ENCODE measurements at regions not wholly inside any gene's neighbourhood (a gene's known extent, or its start where the extent isn't known, plus 50 kb on each side); places are given as distances from the start of the nearest gene placed in this dataset.

DNA sequence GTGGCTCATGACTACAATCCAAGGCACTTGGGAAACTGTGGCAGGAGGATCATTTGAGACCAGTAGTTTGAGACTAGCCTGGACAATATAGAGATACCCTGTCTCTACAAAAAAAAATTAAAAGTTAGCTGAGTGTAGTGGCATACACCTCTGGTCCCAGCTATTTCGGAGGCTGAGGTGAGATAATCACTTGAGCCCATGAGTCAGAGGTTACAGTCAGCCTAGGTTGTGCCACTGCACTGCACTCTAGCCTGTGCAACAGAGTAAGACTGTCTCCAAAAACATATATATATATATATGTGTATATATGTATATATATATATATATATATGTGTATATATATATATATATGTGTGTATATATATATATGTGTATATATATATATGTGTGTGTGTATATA is 890.8 kb downstream of the NLGN4Y start:
- TF ChIP-seq, protein P1, sequence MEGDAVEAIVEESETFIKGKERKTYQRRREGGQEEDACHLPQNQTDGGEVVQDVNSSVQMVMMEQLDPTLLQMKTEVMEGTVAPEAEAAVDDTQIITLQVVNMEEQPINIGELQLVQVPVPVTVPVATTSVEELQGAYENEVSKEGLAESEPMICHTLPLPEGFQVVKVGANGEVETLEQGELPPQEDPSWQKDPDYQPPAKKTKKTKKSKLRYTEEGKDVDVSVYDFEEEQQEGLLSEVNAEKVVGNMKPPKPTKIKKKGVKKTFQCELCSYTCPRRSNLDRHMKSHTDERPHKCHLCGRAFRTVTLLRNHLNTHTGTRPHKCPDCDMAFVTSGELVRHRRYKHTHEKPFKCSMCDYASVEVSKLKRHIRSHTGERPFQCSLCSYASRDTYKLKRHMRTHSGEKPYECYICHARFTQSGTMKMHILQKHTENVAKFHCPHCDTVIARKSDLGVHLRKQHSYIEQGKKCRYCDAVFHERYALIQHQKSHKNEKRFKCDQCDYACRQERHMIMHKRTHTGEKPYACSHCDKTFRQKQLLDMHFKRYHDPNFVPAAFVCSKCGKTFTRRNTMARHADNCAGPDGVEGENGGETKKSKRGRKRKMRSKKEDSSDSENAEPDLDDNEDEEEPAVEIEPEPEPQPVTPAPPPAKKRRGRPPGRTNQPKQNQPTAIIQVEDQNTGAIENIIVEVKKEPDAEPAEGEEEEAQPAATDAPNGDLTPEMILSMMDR (IDR thresholded peaks at IDR 0.05; ENCODE audit: low read depth, low read length) = no peak
- no peak for TF ChIP-seq EZH2phosphoT487 (IDR thresholded peaks at IDR 0.05; ENCODE audit: low read depth)
- no peaks in the 10 kb centered on the region for H3K4me1 ChIP-seq (ENCODE audit: low read length)
- no peak overlapping the region for H3K4me3 ChIP-seq (ENCODE audit: low read length)
- H3K4me2 ChIP-seq (ENCODE audit: low read length) = no peak overlapping the region
- H3K36me3 ChIP-seq (replicated peaks; ENCODE audit: low read depth, low read length) = no peaks in the 10 kb centered on the region
- no peak overlapping the region for H3K27ac ChIP-seq (ENCODE audit: low read length)
- no peaks in the 10 kb centered on the region for H3K27me3 ChIP-seq (ENCODE audit: low read depth, low read length)
- no peaks in the 10 kb centered on the region for H3K9me3 ChIP-seq (ENCODE audit: insufficient read depth, low read length)
- H3K79me2 ChIP-seq (ENCODE audit: low read length) = no peaks in the 10 kb centered on the region
- no peaks in the 10 kb centered on the region for H4K20me1 ChIP-seq (ENCODE audit: insufficient read depth, low read length)
- no peak overlapping the region for H3K9ac ChIP-seq (ENCODE audit: low read length)
- H2AFZ ChIP-seq (ENCODE audit: low read depth, low read length) = no peak overlapping the region

GRCh38 chrY:15418613-15419012 is 894.3 kb downstream of the NLGN4Y start:
- Histone ChIP-seq H3K9ac (ENCODE audit: low read length) (no peak overlapping the region), H3K27me3 (ENCODE audit: low read depth, low read length) (no peaks in the 10 kb centered on the region), H2AFZ (ENCODE audit: low read depth, low read length) (no peak overlapping the region), H3K4me3 (ENCODE audit: low read length) (no peak overlapping the region), H3K27ac (ENCODE audit: low read length) (no peak overlapping the region), H4K20me1 (ENCODE audit: insufficient read depth, low read length) (no peaks in the 10 kb centered on the region), H3K4me2 (ENCODE audit: low read length) (no peak overlapping the region), H3K79me2 (ENCODE audit: low read length) (no peaks in the 10 kb centered on the region), H3K36me3 (replicated peaks; ENCODE audit: low read depth, low read length) (no peaks in the 10 kb centered on the region), H3K4me1 (ENCODE audit: low read length) (no peaks in the 10 kb centered on the region), H3K9me3 (ENCODE audit: insufficient read depth, low read length) (no peaks in the 10 kb centered on the region)
- no peak for TF ChIP-seq EZH2phosphoT487 (IDR thresholded peaks at IDR 0.05; ENCODE audit: low read depth)
- TF ChIP-seq, protein P1 (IDR thresholded peaks at IDR 0.05; ENCODE audit: low read depth, low read length) = no peak

DNA sequence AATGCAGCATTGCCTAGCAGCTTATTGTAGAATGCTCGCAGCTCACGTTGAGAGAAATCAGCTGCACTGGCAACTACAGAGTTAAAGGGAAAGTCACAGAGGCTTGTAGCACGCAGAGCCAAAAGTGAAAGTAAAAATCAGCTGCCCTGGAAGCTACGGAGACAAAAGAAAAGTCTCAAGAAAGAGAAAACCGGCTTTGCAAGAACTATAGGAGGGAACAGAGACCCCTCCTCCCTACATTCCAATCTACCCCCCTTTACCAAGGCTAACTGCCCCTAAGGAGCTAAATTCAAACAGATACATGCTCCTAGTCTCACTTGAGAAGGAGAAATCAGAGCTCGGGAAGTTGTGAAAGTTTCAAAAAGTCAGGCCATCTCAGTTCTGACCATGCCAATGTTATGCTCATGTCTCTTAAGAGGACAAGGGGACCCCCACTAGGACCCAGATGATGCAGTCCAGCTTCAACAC is 900.4 kb downstream of the NLGN4Y start:
- peak overlapping the region; percentile 87 for H3K4me3 ChIP-seq (ENCODE audit: low read length)
- H3K27me3 ChIP-seq (ENCODE audit: low read depth, low read length) = no peaks in the 10 kb centered on the region
- H3K36me3 ChIP-seq (replicated peaks; ENCODE audit: low read depth, low read length) = no peaks in the 10 kb centered on the region
- H3K9ac ChIP-seq (ENCODE audit: low read length) = peak overlapping the region; percentile 76
- no peaks in the 10 kb centered on the region for H3K9me3 ChIP-seq (ENCODE audit: insufficient read depth, low read length)
- peaks cover 10% of the 10 kb centered on the region for H3K4me1 ChIP-seq (ENCODE audit: low read length)
- peak overlapping the region; percentile 99 for H3K4me2 ChIP-seq (ENCODE audit: low read length)
- 0 out of 2 replicates have a peak overlapping the region, but pooled peaks have one; percentile 30 for H3K27ac ChIP-seq (ENCODE audit: low read length)
- H2AFZ ChIP-seq (ENCODE audit: low read depth, low read length) = peak overlapping the region; percentile 98
- H4K20me1 ChIP-seq (ENCODE audit: insufficient read depth, low read length) = no peaks in the 10 kb centered on the region
- H3K79me2 ChIP-seq (ENCODE audit: low read length) = no peaks in the 10 kb centered on the region
- TF ChIP-seq, protein P1 (IDR thresholded peaks at IDR 0.05; ENCODE audit: low read depth, low read length) = no peak
- TF ChIP-seq EZH2phosphoT487 (IDR thresholded peaks at IDR 0.05; ENCODE audit: low read depth) = no peak

DNA sequence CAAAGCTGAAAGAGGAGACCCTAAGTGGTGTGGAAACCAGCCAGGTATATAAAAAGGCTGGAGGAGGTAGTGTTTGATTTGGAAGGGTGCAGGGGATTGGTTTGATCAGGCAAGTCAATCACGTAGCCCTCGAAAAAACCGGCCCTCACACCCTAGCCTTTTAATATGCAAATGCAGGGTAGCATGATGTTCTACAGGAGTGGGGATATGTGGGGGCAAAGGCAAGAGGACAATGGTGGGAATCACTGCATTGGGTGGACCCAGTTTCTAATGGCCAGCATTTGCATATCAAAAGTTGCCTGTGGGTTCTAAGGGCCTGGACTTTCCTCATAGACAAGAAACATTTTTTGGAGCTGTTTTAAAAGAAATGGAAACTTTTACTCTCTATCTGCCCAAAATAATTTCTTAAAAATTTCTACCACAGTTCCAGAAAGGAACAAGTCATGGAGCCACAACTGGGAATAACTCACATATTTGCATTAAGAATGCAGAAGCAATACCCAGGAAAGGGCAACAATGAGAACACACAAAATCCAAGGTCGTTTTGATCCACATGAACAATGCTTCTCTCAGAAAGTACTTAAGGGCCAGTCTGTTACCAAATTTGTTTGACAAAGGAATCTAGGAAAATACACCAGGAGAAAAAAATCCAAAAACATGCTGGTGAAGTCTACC is 915.8 kb downstream of the NLGN4Y start:
- Histone ChIP-seq H3K4me3 (ENCODE audit: low read length) (no peak overlapping the region), H3K4me2 (ENCODE audit: low read length) (no peak overlapping the region), H4K20me1 (ENCODE audit: insufficient read depth, low read length) (no peaks in the 10 kb centered on the region), H3K9ac (ENCODE audit: low read length) (no peak overlapping the region), H3K4me1 (ENCODE audit: low read length) (peaks cover 10% of the 10 kb centered on the region), H3K79me2 (ENCODE audit: low read length) (no peaks in the 10 kb centered on the region), H3K27me3 (ENCODE audit: low read depth, low read length) (no peaks in the 10 kb centered on the region), H3K27ac (ENCODE audit: low read length) (no peak overlapping the region), H3K36me3 (replicated peaks; ENCODE audit: low read depth, low read length) (no peaks in the 10 kb centered on the region), H2AFZ (ENCODE audit: low read depth, low read length) (no peak overlapping the region), H3K9me3 (ENCODE audit: insufficient read depth, low read length) (no peaks in the 10 kb centered on the region)
- TF ChIP-seq, protein P1 (IDR thresholded peaks at IDR 0.05; ENCODE audit: low read depth, low read length) = no peak
